ENCODE measurements at regions not wholly inside any gene's neighbourhood (a gene's known extent, or its start where the extent isn't known, plus 50 kb on each side); places are given as distances from the start of the nearest gene placed in this dataset.
"Not testable (repeated sequence)": the region's sequence is repeated elsewhere in the genome, so short reads cannot be mapped to it uniquely, and the experiment has no call there.

DNA sequence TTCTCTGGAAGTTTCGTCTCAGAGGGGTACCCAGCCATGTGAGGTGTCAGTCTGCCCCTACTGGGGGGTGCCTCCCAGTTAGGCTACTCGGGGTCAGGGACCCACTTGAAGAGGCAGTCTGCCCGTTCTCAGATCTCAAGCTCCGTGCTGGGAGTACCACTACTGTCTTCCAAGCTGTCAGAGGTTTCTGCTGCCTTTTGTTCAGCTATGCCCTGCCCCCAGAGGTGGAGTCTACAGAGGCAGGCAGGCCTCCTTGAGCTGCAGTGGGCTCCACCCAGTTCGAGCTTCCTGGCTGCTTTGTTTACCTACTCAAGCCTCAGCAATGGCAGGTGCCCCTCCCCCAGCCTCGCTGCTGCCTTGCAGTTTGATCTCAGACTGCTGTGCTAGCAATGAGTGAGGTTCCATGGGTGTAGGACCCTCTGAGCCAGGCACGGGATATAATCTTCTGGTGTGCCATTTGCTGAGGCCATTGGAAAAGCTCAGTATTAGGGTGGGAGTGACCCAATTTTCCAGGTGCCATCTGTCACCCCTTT is 71.0 kb upstream of the SH3GLB1 start:
- not testable (repeated sequence) for H3K27ac ChIP-seq; H3K36me3 ChIP-seq; H3K4me1 ChIP-seq (ENCODE audit: low read depth); H3K27me3 ChIP-seq; DNase-seq (ENCODE audit: low read depth in 1 of 2, low spot score in 1 of 2); H3K4me3 ChIP-seq; H3K9me3 ChIP-seq (ENCODE audit: low read depth)

- H3K36me3 ChIP-seq: no peaks in the 10 kb centered on the region
- no peaks in the 10 kb centered on the region for H3K4me1 ChIP-seq (ENCODE audit: low read depth)
- H3K27me3 ChIP-seq: no peaks in the 10 kb centered on the region
- H3K4me3 ChIP-seq: no peak overlapping the region
- H3K9me3 ChIP-seq (ENCODE audit: low read depth): no peaks in the 10 kb centered on the region
- TF ChIP-seq CTCF (IDR thresholded peaks at IDR 0.05; ENCODE audit: low read depth, low read length): no peak
- no peak for DNase-seq (ENCODE audit: low read depth in 1 of 2, low spot score in 1 of 2)
- no peak overlapping the region for H3K27ac ChIP-seq
Measured at GRCh38 chr1:86633921-86634320, 70.5 kb upstream of the SH3GLB1 start.

DNA sequence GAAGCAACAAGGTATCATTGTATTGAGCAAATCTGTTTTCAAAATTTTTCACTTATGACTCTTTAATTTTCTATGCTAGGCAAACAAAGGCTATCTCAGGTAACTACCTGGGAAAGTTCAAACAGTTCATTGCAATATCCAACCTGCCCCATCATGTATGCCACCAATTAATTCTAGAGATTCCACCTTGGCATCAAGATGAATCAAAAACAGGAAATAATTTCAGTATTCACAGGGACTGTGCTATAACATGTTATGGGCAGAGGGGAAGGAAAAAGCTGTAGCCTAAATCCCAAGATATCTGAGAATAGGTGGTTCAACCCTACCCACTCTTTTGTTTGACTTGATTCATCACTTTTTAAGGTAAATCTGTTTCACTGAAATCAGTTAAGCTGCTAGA is 67.5 kb upstream of the SH3GLB1 start:
- Histone ChIP-seq H3K4me1 (ENCODE audit: low read depth) (no peaks in the 10 kb centered on the region), H3K27me3 (no peaks in the 10 kb centered on the region), H3K9me3 (ENCODE audit: low read depth) (no peaks in the 10 kb centered on the region), H3K36me3 (no peaks in the 10 kb centered on the region), H3K4me3 (no peak overlapping the region), H3K27ac (no peak overlapping the region)
- TF ChIP-seq CTCF (IDR thresholded peaks at IDR 0.05; ENCODE audit: low read depth, low read length): no peak
- no peak for DNase-seq (ENCODE audit: low read depth in 1 of 2, low spot score in 1 of 2)

DNA sequence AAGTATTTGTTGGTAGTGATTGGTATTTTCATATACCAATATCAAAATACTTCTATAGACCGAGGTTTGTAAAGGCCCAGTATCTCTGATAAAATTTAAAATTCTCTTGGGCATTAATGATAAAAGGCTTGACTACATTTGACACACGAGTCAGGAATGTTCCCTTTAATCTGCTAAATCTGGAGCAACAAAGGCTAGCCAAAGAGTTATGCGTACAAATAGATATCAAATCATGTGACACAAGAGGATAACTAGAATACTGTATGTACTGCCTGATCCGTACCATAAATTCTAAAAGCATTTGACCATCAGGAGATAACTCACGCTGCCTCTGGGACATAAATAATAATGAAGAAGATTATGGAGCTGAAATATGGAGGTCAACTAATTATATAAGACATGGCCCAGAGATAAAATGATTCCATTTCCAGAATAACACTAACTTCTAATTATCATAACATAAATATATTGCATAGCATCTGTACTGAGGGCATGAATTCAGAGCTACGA is 64.2 kb upstream of the SH3GLB1 start:
- Histone ChIP-seq H3K4me3 (no peak overlapping the region), H3K27ac (no peak overlapping the region), H3K36me3 (no peaks in the 10 kb centered on the region), H3K4me1 (ENCODE audit: low read depth) (no peaks in the 10 kb centered on the region), H3K9me3 (ENCODE audit: low read depth) (no peaks in the 10 kb centered on the region), H3K27me3 (no peaks in the 10 kb centered on the region)
- TF ChIP-seq CTCF (IDR thresholded peaks at IDR 0.05; ENCODE audit: low read depth, low read length): no peak
- DNase-seq (ENCODE audit: low read depth in 1 of 2, low spot score in 1 of 2): peak in 1 of 2 donors; percentile 37

DNA sequence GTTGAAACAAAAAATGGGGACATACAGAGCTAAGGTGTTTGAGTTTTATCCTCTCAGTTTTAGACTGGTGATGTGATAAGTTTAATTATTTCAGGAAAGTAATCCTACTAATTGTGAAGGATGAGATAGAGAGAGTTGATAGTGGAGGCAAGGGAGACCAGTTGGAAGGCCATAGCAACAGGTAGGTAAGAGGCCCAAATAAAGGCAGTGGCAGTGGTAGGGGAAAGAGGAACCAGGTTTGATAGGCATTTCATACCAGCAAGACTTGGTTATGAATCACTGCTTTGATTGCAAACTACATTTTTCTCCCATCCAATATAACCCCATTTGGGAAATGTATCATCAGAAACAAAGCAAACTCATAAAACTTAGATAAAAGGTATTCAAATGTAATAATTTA is 63.1 kb upstream of the SH3GLB1 start:
- H3K4me1 ChIP-seq (ENCODE audit: low read depth): no peaks in the 10 kb centered on the region
- H3K27ac ChIP-seq: no peak overlapping the region
- DNase-seq (ENCODE audit: low read depth in 1 of 2, low spot score in 1 of 2): no peak
- H3K9me3 ChIP-seq (ENCODE audit: low read depth): no peaks in the 10 kb centered on the region
- no peak for TF ChIP-seq CTCF (IDR thresholded peaks at IDR 0.05; ENCODE audit: low read depth, low read length)
- no peaks in the 10 kb centered on the region for H3K36me3 ChIP-seq
- H3K27me3 ChIP-seq: no peaks in the 10 kb centered on the region
- no peak overlapping the region for H3K4me3 ChIP-seq

GRCh38 chr1:86644655-86645054 is 59.7 kb upstream of the SH3GLB1 start:
- not testable (repeated sequence) for H3K9me3 ChIP-seq (ENCODE audit: low read depth); H3K27ac ChIP-seq; DNase-seq (ENCODE audit: low read depth in 1 of 2, low spot score in 1 of 2); H3K27me3 ChIP-seq; H3K4me3 ChIP-seq; H3K4me1 ChIP-seq (ENCODE audit: low read depth); H3K36me3 ChIP-seq

- Histone ChIP-seq H3K27ac (no peak overlapping the region), H3K4me3 (no peak overlapping the region), H3K9me3 (ENCODE audit: low read depth) (no peaks in the 10 kb centered on the region), H3K36me3 (no peaks in the 10 kb centered on the region), H3K4me1 (ENCODE audit: low read depth) (no peaks in the 10 kb centered on the region), H3K27me3 (no peaks in the 10 kb centered on the region)
- DNase-seq (ENCODE audit: low read depth in 1 of 2, low spot score in 1 of 2): no peak
- no peak for TF ChIP-seq CTCF (IDR thresholded peaks at IDR 0.05; ENCODE audit: low read depth, low read length)
Measured at GRCh38 chr1:86645851-86646250, 58.5 kb upstream of the SH3GLB1 start.

All from cardiac muscle cell (in vitro differentiated cells and primary cell).